PC-3 (cell line): ENCODE measurements at regions not wholly inside any gene's neighbourhood (a gene's known extent, or its start where the extent isn't known, plus 50 kb on each side); places are given as distances from the start of the nearest gene placed in this dataset.

Experiments
- ATAC-seq: fragments of 200-7000 bp; cut with Tn5 transposase; 2 replicates; pipeline ENCODE4 v1.9.1; 2020; ENCODE audit warnings: mild to moderate bottlenecking, moderate library complexity
- BruUV-seq: library from RNA; stranded (reverse); fragments of 400-500 nt; replicated peaks from 2 replicates; lab custom pipeline; 2021; lab: Mats Ljungman, UMichigan
- CTCF ChIA-PET: fragments of 300-600 bp; sonication (Branson Sonifier 250); formaldehyde crosslinking; loops from one replicate; lab custom pipeline; 2022; ENCODE audit warnings: antibody characterized with exemption; lab: Charles Lee
- POLR2A ChIA-PET: fragments of 300-600 bp; sonication (Branson Sonifier 250); formaldehyde crosslinking; loops from one replicate; lab custom pipeline; 2022; ENCODE audit warnings: antibody characterized with exemption; ENCODE audit not compliant: unreplicated experiment; lab: Charles Lee
- DNase-seq: peaks from one replicate; pipeline ENCODE4 v3.0.0-alpha.2; 2015
- H2AFZ ChIP-seq: fragments of 300-600 bp; sonication (generic); 2 replicates; pipeline ENCODE4 v1.6.0; 2016; ENCODE audit warnings: antibody characterized with exemption, low read length
- H3F3A ChIP-seq: fragments of 300-600 bp; sonication (generic); one replicate; pipeline ENCODE4 v1.6.0; 2017; ENCODE audit warnings: antibody characterized with exemption, low read length, control low read depth, mild to moderate bottlenecking; ENCODE audit not compliant: unreplicated experiment
- H3K27ac ChIP-seq: fragments of 300-600 bp; sonication (generic); 2 replicates; pipeline ENCODE4 v1.5.1; 2016; ENCODE audit warnings: mild to moderate bottlenecking, low read length
- H3K27me3 ChIP-seq: fragments of 300-600 bp; sonication (generic); 2 replicates; pipeline ENCODE4 v1.6.1; 2016; ENCODE audit warnings: low read length, mixed read lengths
- H3K36me3 ChIP-seq: fragments of 300-600 bp; sonication (generic); 2 replicates; pipeline ENCODE4 v1.6.1; 2016; ENCODE audit warnings: low read depth, mixed run types, low read length, mixed read lengths
- H3K4me1 ChIP-seq: fragments of 300-600 bp; sonication (generic); 2 replicates; pipeline ENCODE4 v1.5.1; 2016; ENCODE audit warnings: low read length; ENCODE audit not compliant: insufficient read depth
- H3K4me2 ChIP-seq: fragments of 300-600 bp; sonication (generic); 2 replicates; pipeline ENCODE4 v1.6.0; 2016; ENCODE audit warnings: low read length
- H3K4me3 ChIP-seq: fragments of 300-600 bp; sonication (generic); 2 replicates; pipeline ENCODE4 v1.5.1; 2016; ENCODE audit warnings: mild to moderate bottlenecking, low read length, mixed read lengths
- H3K79me2 ChIP-seq: fragments of 300-600 bp; sonication (generic); 2 replicates; pipeline ENCODE4 v1.6.1; 2017; ENCODE audit warnings: low read length, mixed read lengths
- H3K9ac ChIP-seq: fragments of 300-600 bp; sonication (generic); 2 replicates; pipeline ENCODE4 v1.6.0; 2016; ENCODE audit warnings: mild to moderate bottlenecking, low read length
- H3K9me2 ChIP-seq: fragments of 300-600 bp; sonication (generic); replicated peaks from 2 replicates; pipeline ENCODE4 v1.6.1; 2016; ENCODE audit warnings: mixed run types, low read length, mixed read lengths
- H3K9me3 ChIP-seq: fragments of 300-600 bp; sonication (generic); 2 replicates; pipeline ENCODE4 v1.6.1; 2016; ENCODE audit warnings: low read length, mixed read lengths
- H4K20me1 ChIP-seq: fragments of 300-600 bp; sonication (generic); 2 replicates; pipeline ENCODE4 v1.6.1; 2016; ENCODE audit warnings: low read length, mixed read lengths
- EZH2 ChIP-seq: fragments of 300-600 bp; sonication (generic); IDR thresholded peaks from one replicate; pipeline ENCODE4 v1.6.1; 2017; ENCODE audit warnings: antibody characterized with exemption, mild to moderate bottlenecking, low read length; ENCODE audit not compliant: unreplicated experiment
- EZH2phosphoT487 ChIP-seq: fragments of 300-600 bp; sonication (generic); IDR thresholded peaks from 2 replicates; pipeline ENCODE4 v1.6.1; 2018; ENCODE audit warnings: mild to moderate bottlenecking, antibody characterized with exemption, low read length, borderline replicate concordance
- intact Hi-C: fragments of 100-400 bp; cut with micrococcal nuclease; formaldehyde crosslinking; loops from 2 replicates; pipeline ENCODE4 v1.9.0; 2023
- TF ChIP-seq, protein P1 (sequence below): fragments of 300-600 bp; sonication (generic); conservative IDR thresholded peaks from 2 replicates; pipeline ENCODE4 v1.5.1; 2017; ENCODE audit warnings: antibody characterized with exemption, low read depth, mild to moderate bottlenecking, low read length

DNA sequence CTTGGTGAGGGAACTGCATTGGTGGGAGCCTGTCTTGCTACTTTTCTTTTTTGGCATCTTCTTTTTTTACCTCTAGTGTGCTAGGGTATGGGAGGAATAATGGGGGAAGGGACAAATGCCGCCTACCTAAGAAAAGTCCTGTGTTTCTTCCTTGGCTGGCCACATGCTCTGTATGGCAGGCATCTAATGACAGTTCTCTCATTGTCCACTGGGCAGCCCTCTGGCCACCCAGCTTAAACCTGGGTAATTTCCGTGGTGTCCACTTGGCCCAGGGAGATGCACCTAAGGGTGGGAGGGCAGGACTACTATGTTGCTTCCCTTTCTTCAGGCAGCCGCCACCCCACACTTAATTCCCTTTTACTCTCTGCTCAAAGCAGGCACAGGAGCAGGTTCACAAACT is 173.1 kb downstream of the YTHDC2 start:
- Histone ChIP-seq H3K4me1 (no peaks in the 10 kb centered on the region), H2AFZ (no peak overlapping the region), H3K9me3 (no peaks in the 10 kb centered on the region), H3K27me3 (peaks cover 30% of the 10 kb centered on the region), H3F3A (no peaks in the 10 kb centered on the region), H4K20me1 (no peaks in the 10 kb centered on the region), H3K27ac (no peak overlapping the region), H3K36me3 (no peaks in the 10 kb centered on the region), H3K4me3 (no peak overlapping the region), H3K9me2 (no peaks in the 10 kb centered on the region), H3K9ac (no peak overlapping the region), H3K79me2 (no peaks in the 10 kb centered on the region), H3K4me2 (no peak overlapping the region)
- BruUV-seq: no TSS peak
- ATAC-seq: no peak
- no peak for DNase-seq
- intact Hi-C loops: no loop called here
- ChIA-PET POLR2A (no interaction called here), CTCF (no interaction called here)
- TF ChIP-seq EZH2 (no peak), EZH2phosphoT487 (no peak)
- TF ChIP-seq, protein P1, sequence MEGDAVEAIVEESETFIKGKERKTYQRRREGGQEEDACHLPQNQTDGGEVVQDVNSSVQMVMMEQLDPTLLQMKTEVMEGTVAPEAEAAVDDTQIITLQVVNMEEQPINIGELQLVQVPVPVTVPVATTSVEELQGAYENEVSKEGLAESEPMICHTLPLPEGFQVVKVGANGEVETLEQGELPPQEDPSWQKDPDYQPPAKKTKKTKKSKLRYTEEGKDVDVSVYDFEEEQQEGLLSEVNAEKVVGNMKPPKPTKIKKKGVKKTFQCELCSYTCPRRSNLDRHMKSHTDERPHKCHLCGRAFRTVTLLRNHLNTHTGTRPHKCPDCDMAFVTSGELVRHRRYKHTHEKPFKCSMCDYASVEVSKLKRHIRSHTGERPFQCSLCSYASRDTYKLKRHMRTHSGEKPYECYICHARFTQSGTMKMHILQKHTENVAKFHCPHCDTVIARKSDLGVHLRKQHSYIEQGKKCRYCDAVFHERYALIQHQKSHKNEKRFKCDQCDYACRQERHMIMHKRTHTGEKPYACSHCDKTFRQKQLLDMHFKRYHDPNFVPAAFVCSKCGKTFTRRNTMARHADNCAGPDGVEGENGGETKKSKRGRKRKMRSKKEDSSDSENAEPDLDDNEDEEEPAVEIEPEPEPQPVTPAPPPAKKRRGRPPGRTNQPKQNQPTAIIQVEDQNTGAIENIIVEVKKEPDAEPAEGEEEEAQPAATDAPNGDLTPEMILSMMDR: no peak

DNA sequence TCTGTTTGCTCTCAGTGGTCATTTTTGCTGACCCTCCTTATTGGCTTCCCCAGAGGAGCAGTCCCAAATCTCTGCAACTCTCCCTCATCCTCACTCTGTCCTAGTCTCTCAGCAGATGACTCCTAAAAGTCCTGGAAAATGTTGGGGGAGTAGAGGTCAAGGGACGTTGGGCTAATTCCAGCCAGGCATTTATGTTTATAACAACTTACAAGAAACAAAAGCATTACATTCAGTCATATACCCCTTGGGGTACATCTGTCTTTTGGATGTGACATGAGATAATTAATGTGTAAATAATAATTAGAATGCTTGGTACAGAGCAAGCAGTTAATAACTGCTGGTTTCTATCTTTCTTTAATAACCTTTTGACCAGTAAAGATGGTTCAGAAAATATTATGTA is 176.2 kb downstream of the YTHDC2 start:
- DNase-seq (no peak), ATAC-seq (no peak)
- H3K4me1 ChIP-seq: no peaks in the 10 kb centered on the region
- H3K27ac ChIP-seq: no peak overlapping the region
- no TSS peak for BruUV-seq
- no peaks in the 10 kb centered on the region for H4K20me1 ChIP-seq
- H3F3A ChIP-seq: no peaks in the 10 kb centered on the region
- no peaks in the 10 kb centered on the region for H3K79me2 ChIP-seq
- H3K9me3 ChIP-seq: no peaks in the 10 kb centered on the region
- no peaks in the 10 kb centered on the region for H3K36me3 ChIP-seq
- no peak overlapping the region for H2AFZ ChIP-seq
- intact Hi-C loops: no loop called here
- POLR2A ChIA-PET: no interaction called here
- H3K4me2 ChIP-seq: no peak overlapping the region
- TF ChIP-seq EZH2phosphoT487 (no peak), EZH2 (no peak)
- TF ChIP-seq, protein P1: no peak
- H3K27me3 ChIP-seq: peaks cover 53% of the 10 kb centered on the region
- H3K4me3 ChIP-seq: no peak overlapping the region
- H3K9ac ChIP-seq: no peak overlapping the region
- no peaks in the 10 kb centered on the region for H3K9me2 ChIP-seq
- CTCF ChIA-PET: no interaction called here

DNA sequence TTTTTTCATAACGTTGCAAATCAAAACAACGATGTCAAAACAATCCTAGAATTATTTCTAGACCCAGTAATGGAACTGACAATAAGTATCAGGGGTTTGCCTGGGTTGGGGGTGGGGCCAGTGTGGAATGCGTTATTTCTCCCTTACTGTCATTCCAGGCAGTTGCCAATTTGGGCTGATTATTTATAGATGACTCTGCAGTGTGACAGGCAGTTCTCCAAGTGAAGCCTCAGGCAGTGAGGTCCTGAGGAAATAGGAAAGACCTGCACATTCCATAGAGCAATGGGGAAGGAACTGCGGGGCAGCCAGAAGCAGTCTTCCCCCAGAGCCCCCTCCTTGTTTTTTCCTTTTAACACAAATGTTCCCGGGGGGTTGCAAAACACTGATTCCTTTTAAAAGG is 179.0 kb downstream of the YTHDC2 start:
- DNase-seq (no peak), ATAC-seq (no peak)
- no peaks in the 10 kb centered on the region for H3K36me3 ChIP-seq
- intact Hi-C loops: no loop called here
- H3K4me3 ChIP-seq: no peak overlapping the region
- H3K9ac ChIP-seq: no peak overlapping the region
- POLR2A ChIA-PET: no interaction called here
- TF ChIP-seq, protein P1: no peak
- no peak for TF ChIP-seq EZH2phosphoT487
- TF ChIP-seq EZH2: no peak
- H4K20me1 ChIP-seq: no peaks in the 10 kb centered on the region
- no peaks in the 10 kb centered on the region for H3K9me2 ChIP-seq
- H3F3A ChIP-seq: no peaks in the 10 kb centered on the region
- H3K4me1 ChIP-seq: no peaks in the 10 kb centered on the region
- no peaks in the 10 kb centered on the region for H3K9me3 ChIP-seq
- CTCF ChIA-PET: no interaction called here
- no peak overlapping the region for H3K27ac ChIP-seq
- BruUV-seq: no TSS peak
- H2AFZ ChIP-seq: no peak overlapping the region
- no peak overlapping the region for H3K4me2 ChIP-seq
- peaks cover 52% of the 10 kb centered on the region for H3K27me3 ChIP-seq
- no peaks in the 10 kb centered on the region for H3K79me2 ChIP-seq
